IPS-15b (cell line): ENCODE measurements at regions not wholly inside any gene's neighbourhood (a gene's known extent, or its start where the extent isn't known, plus 50 kb on each side); places are given as distances from the start of the nearest gene placed in this dataset.
"Not testable (repeated sequence)": the region's sequence is repeated elsewhere in the genome, so short reads cannot be mapped to it uniquely, and the experiment has no call there.

Source experiments
- H3K27me3 ChIP-seq: one replicate; pipeline ENCODE4 v1.6.1; 2013; ENCODE audit warnings: low read length; ENCODE audit not compliant: control insufficient read depth, insufficient read depth
- H3K36me3 ChIP-seq: one replicate; pipeline ENCODE4 v1.6.1; 2013; ENCODE audit warnings: low read length; ENCODE audit not compliant: control insufficient read depth, insufficient read depth
- H3K4me1 ChIP-seq: one replicate; pipeline ENCODE4 v1.6.1; 2013; ENCODE audit warnings: mild to moderate bottlenecking, low read length; ENCODE audit not compliant: control insufficient read depth, insufficient read depth
- H3K4me3 ChIP-seq: one replicate; pipeline ENCODE4 v1.5.1; 2013; ENCODE audit warnings: low read depth, low read length
- H3K9ac ChIP-seq: one replicate; pipeline ENCODE4 v1.6.1; 2013; ENCODE audit warnings: low read depth, mild to moderate bottlenecking, low read length
- H3K9me3 ChIP-seq: one replicate; pipeline ENCODE4 v1.6.1; 2013; ENCODE audit warnings: mild to moderate bottlenecking, low read length; ENCODE audit not compliant: control insufficient read depth, insufficient read depth

GRCh38 chr20:48335308-48336050 is 492.3 kb downstream of the PREX1 start:
- no peaks in the 10 kb centered on the region for H3K27me3 ChIP-seq
- no peak overlapping the region for H3K9ac ChIP-seq
- peaks cover 5% of the 10 kb centered on the region for H3K4me1 ChIP-seq
- H3K9me3 ChIP-seq = no peaks in the 10 kb centered on the region
- H3K4me3 ChIP-seq = no peak overlapping the region
- no peaks in the 10 kb centered on the region for H3K36me3 ChIP-seq

GRCh38 chr20:48333707-48334106 is 494.1 kb downstream of the PREX1 start:
- H3K4me1 ChIP-seq = peaks cover 5% of the 10 kb centered on the region
- H3K9me3 ChIP-seq = no peaks in the 10 kb centered on the region
- H3K36me3 ChIP-seq = no peaks in the 10 kb centered on the region
- H3K9ac ChIP-seq = no peak overlapping the region
- no peak overlapping the region for H3K4me3 ChIP-seq
- H3K27me3 ChIP-seq = no peaks in the 10 kb centered on the region

GRCh38 chr20:48332555-48332954 is 495.2 kb downstream of the PREX1 start:
- H3K27me3 ChIP-seq = no peaks in the 10 kb centered on the region

GRCh38 chr20:48331518-48332286 is 496.1 kb downstream of the PREX1 start:
- Histone ChIP-seq H3K9ac (no peak overlapping the region), H3K9me3 (no peaks in the 10 kb centered on the region), H3K4me3 (no peak overlapping the region), H3K4me1 (peaks cover 4% of the 10 kb centered on the region), H3K36me3 (no peaks in the 10 kb centered on the region), H3K27me3 (no peaks in the 10 kb centered on the region)

More at GRCh38 chr20:48332555-48332954, 495.2 kb downstream of the PREX1 start:
- H3K9me3 ChIP-seq = no peaks in the 10 kb centered on the region
- no peak overlapping the region for H3K4me3 ChIP-seq
- peaks cover 5% of the 10 kb centered on the region for H3K4me1 ChIP-seq
- no peaks in the 10 kb centered on the region for H3K36me3 ChIP-seq
- H3K9ac ChIP-seq = no peak overlapping the region

- no peak overlapping the region for H3K4me3 ChIP-seq
- no peak overlapping the region for H3K9ac ChIP-seq
- no peaks in the 10 kb centered on the region for H3K9me3 ChIP-seq
- no peaks in the 10 kb centered on the region for H3K4me1 ChIP-seq
- no peaks in the 10 kb centered on the region for H3K36me3 ChIP-seq
- no peaks in the 10 kb centered on the region for H3K27me3 ChIP-seq
These were observed 497.8 kb downstream of the PREX1 start for GRCh38 chr20:48329676-48330664.

GRCh38 chr20:48329031-48329615 is 498.7 kb downstream of the PREX1 start:
- no peaks in the 10 kb centered on the region for H3K9me3 ChIP-seq
- no peaks in the 10 kb centered on the region for H3K27me3 ChIP-seq
- no peak overlapping the region for H3K9ac ChIP-seq
- no peaks in the 10 kb centered on the region for H3K4me1 ChIP-seq
- H3K36me3 ChIP-seq = no peaks in the 10 kb centered on the region
- no peak overlapping the region for H3K4me3 ChIP-seq

- H3K4me1 ChIP-seq, H3K9me3 ChIP-seq, H3K36me3 ChIP-seq, H3K4me3 ChIP-seq, H3K27me3 ChIP-seq, H3K9ac ChIP-seq: not testable (repeated sequence)
These were observed 500.0 kb downstream of the PREX1 start for GRCh38 chr20:48327848-48328247.

GRCh38 chr20:48326868-48327267 is 500.9 kb downstream of the PREX1 start:
- no peak overlapping the region for H3K4me3 ChIP-seq
- H3K9me3 ChIP-seq = no peaks in the 10 kb centered on the region
- no peak overlapping the region for H3K9ac ChIP-seq
- no peaks in the 10 kb centered on the region for H3K4me1 ChIP-seq
- no peaks in the 10 kb centered on the region for H3K27me3 ChIP-seq
- H3K36me3 ChIP-seq = no peaks in the 10 kb centered on the region

- Histone ChIP-seq H3K4me3 (no peak overlapping the region), H3K4me1 (no peaks in the 10 kb centered on the region), H3K9ac (no peak overlapping the region), H3K9me3 (no peaks in the 10 kb centered on the region), H3K27me3 (no peaks in the 10 kb centered on the region), H3K36me3 (no peaks in the 10 kb centered on the region)
These were observed 501.4 kb downstream of the PREX1 start for GRCh38 chr20:48326434-48326691.

- H3K4me3 ChIP-seq = no peak overlapping the region
- H3K4me1 ChIP-seq = no peaks in the 10 kb centered on the region
- H3K9me3 ChIP-seq = no peaks in the 10 kb centered on the region
- no peaks in the 10 kb centered on the region for H3K27me3 ChIP-seq
- H3K36me3 ChIP-seq = no peaks in the 10 kb centered on the region
- no peak overlapping the region for H3K9ac ChIP-seq
These were observed 502.0 kb downstream of the PREX1 start for GRCh38 chr20:48325656-48326433.

- no peaks in the 10 kb centered on the region for H3K27me3 ChIP-seq
- no peak overlapping the region for H3K4me3 ChIP-seq
- no peaks in the 10 kb centered on the region for H3K9me3 ChIP-seq
- no peaks in the 10 kb centered on the region for H3K4me1 ChIP-seq
- H3K9ac ChIP-seq = no peak overlapping the region
- no peaks in the 10 kb centered on the region for H3K36me3 ChIP-seq
These were observed 503.1 kb downstream of the PREX1 start for GRCh38 chr20:48324744-48325143.
